ENCODE measurements at regions not wholly inside any gene's neighbourhood (a gene's known extent, or its start where the extent isn't known, plus 50 kb on each side); places are given as distances from the start of the nearest gene placed in this dataset.
"Not testable (repeated sequence)": the region's sequence is repeated elsewhere in the genome, so short reads cannot be mapped to it uniquely, and the experiment has no call there.

- no peak for DNase-seq
Observed at GRCh38 chr9:7456793-7457530, 342.6 kb downstream of the DMAC1 start.

DNA sequence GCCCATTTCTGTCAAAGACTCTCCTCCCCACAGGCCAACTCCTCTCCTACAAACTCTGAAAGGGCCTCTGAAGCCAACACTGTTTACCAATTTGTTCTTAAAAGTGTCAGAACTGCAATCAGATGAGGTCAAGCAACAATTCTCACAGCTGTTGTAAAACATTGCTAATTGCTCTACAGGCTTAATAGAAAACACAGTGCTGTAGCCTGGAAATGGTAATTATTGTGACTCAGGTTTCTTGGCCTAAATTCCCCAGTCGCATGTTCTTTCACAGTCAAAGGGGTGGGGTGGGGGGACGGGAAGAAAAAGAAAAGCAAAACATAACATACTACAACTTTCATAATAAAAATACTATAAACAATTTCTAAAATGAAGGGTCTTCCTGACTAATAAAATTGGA lies 343.2 kb downstream of the DMAC1 start:
- no peak for DNase-seq

GRCh38 chr9:7454624-7455023 lies 345.0 kb downstream of the DMAC1 start:
- no peak for DNase-seq

DNA sequence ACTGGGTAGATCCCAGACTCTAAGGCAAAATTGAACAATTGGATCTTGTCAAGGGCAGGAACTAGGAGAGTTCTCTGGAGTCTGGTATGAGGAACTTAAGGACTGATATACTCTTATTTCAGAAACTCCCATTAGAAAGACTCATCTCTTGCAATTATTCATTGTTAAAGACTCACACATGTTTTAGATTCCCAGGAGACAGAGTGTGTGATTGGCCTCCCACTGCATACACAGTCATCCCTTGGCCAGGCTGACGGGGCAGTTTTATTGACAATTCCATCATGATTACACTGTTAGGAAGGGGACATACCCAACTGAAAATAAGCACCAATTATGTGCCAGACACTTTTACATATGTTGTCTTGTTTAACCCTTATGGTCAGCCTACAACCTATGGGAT lies 347.2 kb downstream of the DMAC1 start:
- no peak for DNase-seq

- DNase-seq: no peak
Observed at GRCh38 chr9:7451062-7451461, 348.5 kb downstream of the DMAC1 start.

DNA sequence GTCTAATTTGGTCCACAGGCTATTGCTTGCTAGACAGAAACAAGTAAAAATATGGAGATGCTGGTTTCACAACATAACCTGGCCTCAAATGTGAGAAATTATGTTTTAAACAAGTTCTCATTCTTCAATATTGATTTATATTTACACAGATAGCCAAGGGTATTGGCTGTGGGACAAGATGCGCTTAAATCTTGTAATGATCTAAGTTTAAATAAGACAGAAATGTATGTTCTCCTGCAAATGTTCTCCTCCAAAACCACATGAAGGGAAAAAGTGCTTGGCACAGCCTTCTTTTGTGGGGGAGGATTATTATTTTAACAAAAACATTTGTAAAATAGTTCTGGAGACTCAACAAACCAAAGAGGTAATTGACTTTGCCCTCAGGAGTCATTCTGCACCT lies 356.0 kb downstream of the DMAC1 start:
- no peak for DNase-seq

- no peak for DNase-seq
Observed at GRCh38 chr9:7439355-7439995, 360.1 kb downstream of the DMAC1 start.

- no peak for DNase-seq
Observed at GRCh38 chr9:7436754-7437153, 362.8 kb downstream of the DMAC1 start.

DNA sequence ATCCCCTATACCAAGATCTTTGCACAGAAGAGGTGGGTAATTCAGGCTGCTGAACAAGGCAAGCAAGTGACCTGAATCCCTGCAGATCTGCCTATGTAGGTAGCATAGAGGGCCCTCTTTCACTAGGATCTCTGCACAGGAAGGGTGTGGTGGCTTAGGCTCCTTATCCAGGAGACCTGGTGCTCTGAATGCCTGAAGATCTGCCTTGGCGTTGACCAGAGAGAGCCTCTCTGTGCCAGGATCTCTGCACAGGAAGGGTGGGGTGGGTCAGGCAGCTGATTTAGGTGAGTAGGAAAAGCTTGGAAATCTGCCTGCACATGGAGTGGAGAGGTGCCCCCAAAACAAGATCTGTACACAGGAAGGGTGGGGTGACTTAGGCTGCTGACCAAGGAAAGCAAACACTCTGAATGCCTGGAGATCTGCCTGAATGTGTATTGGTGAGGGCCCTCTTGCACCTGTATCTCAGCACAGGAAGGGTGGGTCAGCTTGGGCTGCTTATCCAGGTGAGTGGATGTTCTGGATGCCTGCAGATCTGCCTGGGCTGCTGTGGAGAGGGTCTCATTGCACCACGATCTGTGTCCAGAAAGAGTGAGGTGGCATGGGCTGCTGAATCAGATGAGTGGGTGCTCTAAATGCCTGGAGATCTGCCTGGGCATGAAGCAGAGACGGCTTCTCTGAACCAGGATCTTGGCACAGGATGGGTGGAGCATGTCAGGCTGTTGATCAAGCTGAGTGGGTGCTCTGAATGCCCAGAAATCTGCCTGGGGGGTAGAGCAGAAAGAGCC lies 365.9 kb downstream of the DMAC1 start:
- DNase-seq: no peak

DNA sequence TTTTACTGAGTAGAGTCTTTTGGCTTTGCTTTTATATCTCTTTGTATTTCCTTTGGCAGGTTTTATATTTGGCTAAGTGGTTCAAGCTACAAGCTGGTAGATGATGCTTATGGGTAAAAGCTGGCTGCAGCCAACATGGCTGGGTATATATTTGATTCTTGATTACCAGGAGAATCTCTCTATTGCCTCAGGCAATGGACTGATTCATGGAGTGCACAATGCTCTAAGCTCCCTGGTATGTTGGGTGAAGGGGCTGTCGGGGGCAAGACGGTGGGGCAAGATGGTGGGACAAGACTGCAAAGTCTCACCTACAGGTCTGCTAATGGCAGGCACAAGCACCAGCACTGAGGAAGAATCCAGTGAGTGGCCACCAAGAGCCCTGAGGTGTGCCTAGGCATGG lies 366.6 kb downstream of the DMAC1 start:
- DNase-seq: no peak

DNA sequence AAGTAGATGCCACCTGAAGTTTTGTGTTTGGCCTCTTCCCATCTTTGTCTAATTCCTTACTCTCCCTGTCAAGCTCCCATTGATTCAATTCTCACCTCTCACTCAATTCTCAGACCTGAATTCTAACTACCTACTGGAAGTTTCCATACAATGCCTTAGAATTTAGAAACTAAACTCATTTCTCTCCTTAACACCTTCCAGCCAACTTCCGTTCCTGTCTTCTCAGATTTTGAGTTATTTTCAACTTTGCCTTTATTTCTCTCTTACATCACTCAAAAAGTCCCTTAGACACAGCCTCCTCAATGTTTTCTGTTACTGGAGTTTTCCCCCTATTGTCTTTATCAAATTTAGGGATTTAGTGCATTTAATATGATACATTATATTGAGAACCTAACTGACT lies 382.2 kb downstream of the DMAC1 start:
- DNase-seq: not testable (repeated sequence)

GRCh38 chr9:7415836-7416235 lies 383.7 kb downstream of the DMAC1 start:
- DNase-seq: no peak

DNA sequence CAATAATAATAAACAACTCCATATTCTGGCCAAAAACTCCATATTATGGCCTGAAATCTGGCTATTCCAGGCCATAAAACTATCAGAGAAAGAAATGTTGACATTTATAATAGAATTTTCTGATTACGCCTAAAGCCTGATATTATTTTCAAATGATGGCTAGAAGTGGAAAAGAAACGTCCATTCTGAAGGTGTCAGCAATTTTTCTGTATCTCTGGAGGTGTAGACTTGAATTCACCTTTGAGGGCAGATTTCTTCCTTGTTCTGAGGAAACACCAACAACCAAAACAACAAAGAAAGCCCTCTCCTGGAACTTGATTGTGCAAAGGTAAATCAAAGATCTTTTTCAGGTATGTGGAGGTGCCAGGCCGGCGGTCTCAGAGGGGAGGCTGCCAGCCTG lies 390.7 kb downstream of the DMAC1 start:
- DNase-seq: no peak

DNA sequence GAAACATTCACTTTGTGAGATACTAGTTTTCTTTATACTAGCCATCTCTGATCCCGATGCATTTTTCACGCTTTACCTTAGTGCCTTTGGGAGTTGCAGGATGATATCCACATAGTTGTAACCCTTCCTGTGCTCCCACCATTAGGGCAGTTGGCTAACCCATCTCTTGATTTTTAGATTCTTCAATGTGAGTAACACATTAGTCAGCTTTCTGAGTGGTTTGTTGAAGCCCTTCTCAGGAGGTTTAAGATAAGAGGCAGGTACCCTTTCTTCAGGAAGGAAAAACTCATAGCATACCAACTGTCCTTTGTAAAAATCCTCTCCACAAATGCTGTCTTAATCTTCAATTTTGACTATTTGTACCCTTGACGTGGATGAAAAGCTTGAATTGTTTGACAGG lies 392.3 kb downstream of the DMAC1 start:
- no peak for DNase-seq

DNA sequence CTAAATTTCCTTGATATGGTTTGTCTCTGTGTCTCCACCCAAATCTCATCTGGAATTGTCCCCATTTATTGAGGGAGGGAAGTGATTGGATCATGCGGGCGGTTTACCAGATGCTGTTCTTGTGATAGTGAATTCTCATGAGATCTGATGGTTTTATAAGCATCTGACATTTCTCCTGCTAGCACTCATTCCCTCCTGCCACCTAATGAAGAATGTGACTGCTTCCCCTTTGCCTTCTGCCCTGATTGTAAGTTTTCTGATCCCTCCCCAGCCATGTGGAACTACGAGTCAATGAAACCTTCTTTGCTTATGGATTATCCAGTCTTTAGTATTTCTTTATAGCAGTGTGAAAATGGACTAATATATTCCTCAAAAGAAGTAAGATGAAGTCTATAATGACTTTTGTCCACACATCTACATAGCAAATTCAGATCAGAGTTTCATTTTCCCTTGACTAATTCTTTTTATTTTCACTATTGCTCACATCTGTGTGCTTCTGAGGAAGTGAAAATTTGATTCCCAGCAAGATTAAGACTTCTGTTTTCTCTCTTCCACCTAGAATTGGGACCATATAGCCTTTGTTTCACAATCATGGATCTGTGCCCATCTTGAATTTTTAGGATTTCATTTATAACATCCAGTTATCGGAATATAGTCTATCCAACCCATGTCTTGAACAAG lies 393.5 kb downstream of the DMAC1 start:
- DNase-seq: no peak

DNA sequence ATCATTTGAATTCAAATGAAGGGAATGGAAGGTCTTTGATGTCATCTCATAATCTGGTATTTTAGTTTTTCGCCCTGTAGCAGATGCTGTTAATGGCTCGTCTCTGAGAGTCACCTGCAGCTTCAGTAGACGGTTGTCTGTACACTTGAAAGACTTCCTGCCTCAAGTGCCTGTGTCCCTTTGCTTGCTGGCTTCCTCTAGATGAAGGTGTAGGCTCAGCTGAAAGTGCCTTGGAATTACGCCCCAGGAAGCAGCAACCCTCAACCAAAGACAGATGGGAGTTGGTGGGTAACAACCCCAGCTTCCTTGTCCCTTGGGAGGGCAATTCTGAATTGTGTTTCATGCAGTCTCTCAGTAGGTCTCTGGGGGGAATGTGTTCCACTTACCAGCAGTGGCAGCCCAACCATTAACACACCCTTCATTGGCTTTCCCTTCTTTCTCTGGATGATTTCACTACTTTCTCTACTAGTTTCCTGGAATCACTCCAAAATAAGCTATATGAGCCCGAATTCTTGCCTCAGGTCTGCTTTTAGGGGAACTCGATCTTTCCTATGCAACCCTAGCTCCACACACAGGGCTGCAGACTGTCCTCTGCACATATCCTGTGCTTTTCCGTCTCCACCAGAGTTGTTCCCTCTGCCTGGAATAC lies 395.6 kb downstream of the DMAC1 start:
- no peak for DNase-seq

DNA sequence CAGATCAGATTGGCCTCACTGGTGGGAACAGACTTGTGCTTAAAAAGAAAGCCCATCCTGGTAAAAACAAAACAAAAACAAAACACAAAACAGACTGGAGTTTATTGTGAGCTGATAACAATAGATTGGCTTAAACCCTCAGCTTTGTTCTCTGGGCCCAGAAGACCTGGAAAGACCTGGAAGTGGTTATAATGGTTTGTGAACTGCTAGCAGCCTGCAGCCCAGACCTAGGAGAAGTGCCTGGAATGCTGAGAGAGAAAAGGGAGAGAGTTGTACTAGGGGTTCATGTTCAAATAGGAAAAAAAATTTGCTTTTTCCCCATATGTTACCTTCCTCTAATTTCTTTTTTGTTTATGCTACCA lies 396.6 kb downstream of the DMAC1 start:
- DNase-seq: no peak

DNA sequence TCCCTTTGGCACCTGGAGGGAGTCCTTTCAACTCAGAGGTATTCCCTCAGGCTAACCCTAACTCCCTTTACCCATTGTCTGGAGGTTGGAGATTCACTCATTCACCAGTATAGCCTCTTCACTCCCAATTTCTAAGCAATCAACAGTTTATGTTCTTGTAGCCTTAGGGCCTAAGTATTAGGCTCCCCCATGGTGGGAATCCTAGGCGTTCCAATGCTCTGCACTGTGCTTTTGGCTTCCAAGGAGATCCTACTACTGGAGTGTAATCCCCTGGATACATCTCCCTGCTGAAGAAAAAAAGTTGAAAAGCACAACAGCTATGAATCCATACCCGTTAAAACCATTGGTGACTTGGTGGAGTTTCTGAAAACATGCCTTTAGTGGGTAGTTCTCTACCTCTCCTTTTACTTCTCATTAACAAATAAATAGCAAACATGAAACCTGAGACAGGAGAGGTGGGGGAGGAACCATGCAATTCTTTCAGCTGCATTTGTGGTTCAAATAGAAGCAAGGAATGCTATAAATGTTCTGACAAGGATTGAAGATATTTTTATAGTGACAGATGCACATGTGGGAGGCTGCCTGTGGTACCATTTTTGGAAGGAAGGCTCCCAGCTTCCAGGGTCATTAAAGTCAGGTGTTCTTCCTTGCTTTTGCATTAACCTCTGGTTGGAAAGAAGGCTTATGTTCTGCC lies 397.1 kb downstream of the DMAC1 start:
- DNase-seq: no peak

GRCh38 chr9:7401116-7401515 lies 398.5 kb downstream of the DMAC1 start:
- no peak for DNase-seq

DNA sequence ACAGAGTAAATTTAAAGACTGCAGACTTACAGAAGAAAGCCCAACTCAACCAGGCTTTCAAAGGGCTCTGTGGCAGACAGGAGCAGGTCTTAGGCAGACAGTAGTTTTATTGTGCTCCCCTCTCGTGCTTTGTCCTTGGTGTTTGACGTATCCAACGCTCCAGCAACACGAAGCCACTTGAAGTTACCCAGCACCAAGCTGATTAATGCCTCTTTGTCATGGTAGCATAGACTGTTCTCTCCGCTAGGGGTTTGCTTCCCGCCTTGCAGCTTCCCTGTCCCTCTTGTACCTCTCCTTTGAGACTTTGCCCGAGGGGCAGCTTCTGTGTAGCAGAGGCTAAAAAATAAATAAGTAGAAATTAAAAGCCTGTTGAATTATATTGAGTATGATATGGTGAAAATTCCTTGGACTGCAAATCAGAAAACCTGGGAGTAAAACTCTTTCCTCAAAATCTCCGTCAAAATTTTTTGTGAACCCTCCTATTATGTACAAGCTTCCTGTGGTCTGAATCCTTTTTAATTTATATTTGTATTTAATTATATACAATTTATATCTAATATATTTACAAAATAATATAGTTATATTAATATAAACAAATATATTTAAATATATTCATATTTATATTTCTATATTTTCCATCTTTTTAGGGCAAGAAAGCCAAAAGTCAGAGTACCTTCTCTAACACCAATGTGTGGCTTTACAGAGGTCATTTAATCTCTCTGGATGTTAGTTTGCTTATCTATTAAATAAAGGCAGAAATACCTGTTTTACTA lies 405.4 kb downstream of the DMAC1 start:
- DNase-seq: no peak

GRCh38 chr9:7392148-7392547 lies 407.4 kb downstream of the DMAC1 start:
- no peak for DNase-seq

GRCh38 chr9:7388755-7389154 lies 410.8 kb downstream of the DMAC1 start:
- no peak for DNase-seq

All from NCI-H2029 treated with DMSO at 0.1 percent for 48 hours (cell line).